ENCODE measurements at regions not wholly inside any gene's neighbourhood (a gene's known extent, or its start where the extent isn't known, plus 50 kb on each side); places are given as distances from the start of the nearest gene placed in this dataset.

- H3K9me3 Mint-ChIP-seq, result peaks cover 13% of the 10 kb centered on the region
- no peak overlapping the region for H3K27ac Mint-ChIP-seq
- WGBS, 2 experiments (ENCODE audit: insufficient coverage in 1 of 2, insufficient read length in 1 of 2), result 91 to 96% methylated on average over 3 to 4 of the region's 4 CpGs
- Histone ChIP-seq H3K4me1 (ENCODE audit: control insufficient read depth, insufficient read depth, low read length) (no peaks in the 10 kb centered on the region), H3K4me3 (ENCODE audit: low read length) (no peak overlapping the region), H3K9ac (ENCODE audit: extremely low read depth, low read length, poor library complexity, severe bottlenecking) (no peak overlapping the region), H3K9me3 (ENCODE audit: control insufficient read depth, low read length) (peaks cover 13% of the 10 kb centered on the region), H3K27me3 (ENCODE audit: control insufficient read depth, insufficient read depth, low read length, poor library complexity, severe bottlenecking) (no peaks in the 10 kb centered on the region), H3K36me3 (ENCODE audit: control insufficient read depth, insufficient read depth, low read length) (peaks cover 63% of the 10 kb centered on the region), H3K27ac (ENCODE audit: low read depth, low read length) (no peak overlapping the region)
- peaks cover 6% of the 10 kb centered on the region for H3K4me1 Mint-ChIP-seq
- no peak overlapping the region for H3K4me3 Mint-ChIP-seq
- peaks cover 79% of the 10 kb centered on the region for H3K36me3 Mint-ChIP-seq (ENCODE audit: low read depth)
- no peak for DNase-seq
- H3K27me3 Mint-ChIP-seq (ENCODE audit: insufficient read depth), result no peaks in the 10 kb centered on the region
- TF ChIP-seq CTCF (conservative IDR thresholded peaks at IDR 0.05), result no peak
These were observed 54.4 kb downstream of the ZZZ3 start for GRCh38 chr1:77627978-77628570.

GRCh38 chr1:77625250-77625649 is 57.2 kb downstream of the ZZZ3 start:
- no peak overlapping the region for H3K9ac ChIP-seq (ENCODE audit: extremely low read depth, low read length, poor library complexity, severe bottlenecking)
- H3K4me1 ChIP-seq (ENCODE audit: control insufficient read depth, insufficient read depth, low read length), result no peaks in the 10 kb centered on the region
- Mint-ChIP-seq H3K27ac (no peak overlapping the region), H3K4me3 (no peak overlapping the region), H3K4me1 (peaks cover 6% of the 10 kb centered on the region), H3K36me3 (ENCODE audit: low read depth) (peaks cover 71% of the 10 kb centered on the region), H3K9me3 (peaks cover 13% of the 10 kb centered on the region), H3K27me3 (ENCODE audit: insufficient read depth) (no peaks in the 10 kb centered on the region)
- no peaks in the 10 kb centered on the region for H3K27me3 ChIP-seq (ENCODE audit: control insufficient read depth, insufficient read depth, low read length, poor library complexity, severe bottlenecking)
- no peak overlapping the region for H3K4me3 ChIP-seq (ENCODE audit: low read length)
- H3K27ac ChIP-seq (ENCODE audit: low read depth, low read length), result no peak overlapping the region
- peaks cover 13% of the 10 kb centered on the region for H3K9me3 ChIP-seq (ENCODE audit: control insufficient read depth, low read length)
- no peak for DNase-seq
- TF ChIP-seq CTCF (conservative IDR thresholded peaks at IDR 0.05), result no peak
- WGBS, 2 experiments (ENCODE audit: insufficient coverage in 1 of 2, insufficient read length in 1 of 2), result 82% methylated on average over 1 of the region's 1 CpG; no CpG with 5 or more reads in 1 of the 2 experiments
- H3K36me3 ChIP-seq (ENCODE audit: control insufficient read depth, insufficient read depth, low read length), result peaks cover 37% of the 10 kb centered on the region

GRCh38 chr1:77624102-77624501 is 58.4 kb downstream of the ZZZ3 start:
- H3K4me1 Mint-ChIP-seq, result peaks cover 6% of the 10 kb centered on the region
- Histone ChIP-seq H3K27ac (ENCODE audit: low read depth, low read length) (no peak overlapping the region), H3K9ac (ENCODE audit: extremely low read depth, low read length, poor library complexity, severe bottlenecking) (no peak overlapping the region), H3K9me3 (ENCODE audit: control insufficient read depth, low read length) (peaks cover 13% of the 10 kb centered on the region), H3K4me3 (ENCODE audit: low read length) (no peak overlapping the region), H3K27me3 (ENCODE audit: control insufficient read depth, insufficient read depth, low read length, poor library complexity, severe bottlenecking) (no peaks in the 10 kb centered on the region), H3K36me3 (ENCODE audit: control insufficient read depth, insufficient read depth, low read length) (peaks cover 35% of the 10 kb centered on the region), H3K4me1 (ENCODE audit: control insufficient read depth, insufficient read depth, low read length) (no peaks in the 10 kb centered on the region)
- DNase-seq, result no peak
- no peaks in the 10 kb centered on the region for H3K27me3 Mint-ChIP-seq (ENCODE audit: insufficient read depth)
- H3K9me3 Mint-ChIP-seq, result peaks cover 13% of the 10 kb centered on the region
- TF ChIP-seq CTCF (conservative IDR thresholded peaks at IDR 0.05), result no peak
- H3K36me3 Mint-ChIP-seq (ENCODE audit: low read depth), result peaks cover 64% of the 10 kb centered on the region
- H3K4me3 Mint-ChIP-seq, result no peak overlapping the region
- H3K27ac Mint-ChIP-seq, result no peak overlapping the region

Measured in endodermal cell (in vitro differentiated cells).